Fibroblast of pulmonary artery (primary cell): ENCODE measurements at regions not wholly inside any gene's neighbourhood (a gene's known extent, or its start where the extent isn't known, plus 50 kb on each side); places are given as distances from the start of the nearest gene placed in this dataset.

Source experiments
- DNase-seq: peaks from one replicate; pipeline ENCODE4 v3.0.0-alpha.2; 2010; ENCODE audit warnings: low read depth
- H3K4me3 ChIP-seq: replicated peaks from 2 replicates; pipeline ENCODE4 v1.5.1; 2011; ENCODE audit warnings: low read depth, mild to moderate bottlenecking, control low read depth, low read length, moderate library complexity
- TF ChIP-seq, protein P1 (sequence below): IDR thresholded peaks from 2 replicates; pipeline ENCODE4 v1.5.1; 2011; ENCODE audit warnings: mild to moderate bottlenecking, control low read depth, low read length, inconsistent platforms; ENCODE audit errors: missing control alignments

DNA sequence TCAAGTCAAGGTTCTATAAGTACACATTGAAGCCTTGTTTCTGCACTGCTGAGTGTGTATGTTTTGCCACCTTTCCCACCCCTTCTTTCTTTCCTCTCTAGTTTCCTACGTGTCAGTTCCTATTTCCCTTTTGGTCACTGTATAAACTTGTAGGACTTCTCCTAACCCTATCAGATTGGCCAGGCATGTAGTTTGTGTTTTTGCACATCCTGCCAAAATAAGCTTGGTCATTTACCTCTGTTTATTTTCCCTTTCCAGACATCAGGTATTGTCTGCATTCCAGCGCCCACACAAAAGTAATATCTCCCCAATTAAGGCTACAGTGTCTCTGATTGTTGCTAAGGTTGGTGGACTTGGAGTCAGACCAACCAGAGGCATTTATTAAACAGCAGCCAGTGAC is 252.9 kb upstream of the MPDZ start:
- no peak for DNase-seq
- H3K4me3 ChIP-seq: no peak overlapping the region
- TF ChIP-seq, protein P1, sequence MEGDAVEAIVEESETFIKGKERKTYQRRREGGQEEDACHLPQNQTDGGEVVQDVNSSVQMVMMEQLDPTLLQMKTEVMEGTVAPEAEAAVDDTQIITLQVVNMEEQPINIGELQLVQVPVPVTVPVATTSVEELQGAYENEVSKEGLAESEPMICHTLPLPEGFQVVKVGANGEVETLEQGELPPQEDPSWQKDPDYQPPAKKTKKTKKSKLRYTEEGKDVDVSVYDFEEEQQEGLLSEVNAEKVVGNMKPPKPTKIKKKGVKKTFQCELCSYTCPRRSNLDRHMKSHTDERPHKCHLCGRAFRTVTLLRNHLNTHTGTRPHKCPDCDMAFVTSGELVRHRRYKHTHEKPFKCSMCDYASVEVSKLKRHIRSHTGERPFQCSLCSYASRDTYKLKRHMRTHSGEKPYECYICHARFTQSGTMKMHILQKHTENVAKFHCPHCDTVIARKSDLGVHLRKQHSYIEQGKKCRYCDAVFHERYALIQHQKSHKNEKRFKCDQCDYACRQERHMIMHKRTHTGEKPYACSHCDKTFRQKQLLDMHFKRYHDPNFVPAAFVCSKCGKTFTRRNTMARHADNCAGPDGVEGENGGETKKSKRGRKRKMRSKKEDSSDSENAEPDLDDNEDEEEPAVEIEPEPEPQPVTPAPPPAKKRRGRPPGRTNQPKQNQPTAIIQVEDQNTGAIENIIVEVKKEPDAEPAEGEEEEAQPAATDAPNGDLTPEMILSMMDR: no peak

DNA sequence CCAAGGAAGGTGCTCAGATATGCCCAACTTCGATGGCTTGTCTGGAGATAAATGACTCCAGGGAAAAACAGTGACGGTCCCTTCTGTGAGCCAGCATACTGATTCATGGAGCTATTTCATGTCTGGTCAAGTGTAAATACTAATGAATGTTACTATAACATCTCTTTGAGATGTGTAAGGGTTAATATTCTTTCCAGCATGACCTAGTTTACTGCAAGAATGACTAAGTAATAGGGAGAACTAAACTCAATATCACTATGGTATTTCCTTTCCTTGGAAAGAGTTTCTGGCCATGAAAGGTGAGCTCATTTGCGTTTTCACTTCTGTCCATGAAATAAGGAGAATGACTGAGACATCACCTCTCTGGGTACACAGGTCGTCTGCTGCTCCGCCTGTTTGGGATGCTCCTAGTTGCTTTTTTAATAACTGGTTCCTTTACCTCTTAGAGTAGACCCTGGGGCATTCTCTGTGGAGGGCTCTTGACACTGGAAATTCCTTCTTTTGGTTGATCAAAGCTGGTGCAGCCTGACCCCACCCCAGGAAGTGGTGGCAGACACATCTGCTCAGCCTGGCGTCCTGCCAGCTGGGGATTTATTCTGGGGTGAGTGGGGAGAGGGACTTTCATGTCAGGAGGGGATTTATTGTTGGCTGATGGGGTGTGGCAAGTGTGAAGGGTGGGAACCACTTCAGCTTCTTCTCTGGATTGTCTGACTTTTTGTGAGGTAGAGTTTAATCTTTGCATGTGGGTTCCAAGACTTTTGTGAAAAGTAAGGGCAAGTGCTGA is 250.0 kb upstream of the MPDZ start:
- no peak overlapping the region for H3K4me3 ChIP-seq
- TF ChIP-seq, protein P1: no peak
- no peak for DNase-seq

DNA sequence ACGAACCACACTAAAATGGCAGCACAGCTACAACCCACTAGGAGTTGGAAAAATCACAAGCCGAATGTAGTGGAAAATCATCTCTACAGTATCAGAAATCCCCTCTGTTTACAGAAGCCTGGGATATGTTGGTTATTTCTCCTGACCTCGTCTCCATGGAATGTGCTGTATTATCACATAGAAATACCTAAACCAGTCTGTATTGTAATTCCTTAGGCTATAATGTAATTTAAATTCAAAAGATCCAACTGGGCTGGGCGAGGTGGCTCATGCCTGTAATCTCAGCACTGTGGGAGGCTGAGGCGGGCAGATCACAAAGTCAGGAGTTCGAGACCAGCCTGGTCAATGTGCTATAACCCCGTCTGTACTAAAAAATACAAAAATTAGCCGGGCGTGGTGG is 244.8 kb upstream of the MPDZ start:
- no peak overlapping the region for H3K4me3 ChIP-seq
- TF ChIP-seq, protein P1: no peak
- peak; percentile 47 for DNase-seq

DNA sequence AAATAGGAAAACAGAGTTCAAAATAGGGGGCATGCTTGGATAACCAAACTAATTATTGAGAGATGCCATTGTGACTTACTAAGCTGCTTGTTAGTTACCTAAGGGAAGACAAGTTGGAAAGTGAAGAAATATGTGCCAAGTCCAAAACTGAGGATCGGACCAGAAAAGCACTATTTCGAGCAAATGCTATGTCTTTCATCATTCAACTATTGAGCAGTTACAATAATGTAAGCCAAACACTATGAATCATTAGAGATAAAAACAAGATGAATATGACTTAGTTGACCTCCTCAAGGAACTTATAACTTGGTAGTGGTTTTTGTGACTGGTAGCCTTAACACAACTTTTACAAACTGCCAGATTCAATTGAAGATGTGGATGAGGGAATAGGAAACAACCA is 240.6 kb upstream of the MPDZ start:
- no peak overlapping the region for H3K4me3 ChIP-seq
- TF ChIP-seq, protein P1: no peak
- DNase-seq: peak; percentile 56

DNA sequence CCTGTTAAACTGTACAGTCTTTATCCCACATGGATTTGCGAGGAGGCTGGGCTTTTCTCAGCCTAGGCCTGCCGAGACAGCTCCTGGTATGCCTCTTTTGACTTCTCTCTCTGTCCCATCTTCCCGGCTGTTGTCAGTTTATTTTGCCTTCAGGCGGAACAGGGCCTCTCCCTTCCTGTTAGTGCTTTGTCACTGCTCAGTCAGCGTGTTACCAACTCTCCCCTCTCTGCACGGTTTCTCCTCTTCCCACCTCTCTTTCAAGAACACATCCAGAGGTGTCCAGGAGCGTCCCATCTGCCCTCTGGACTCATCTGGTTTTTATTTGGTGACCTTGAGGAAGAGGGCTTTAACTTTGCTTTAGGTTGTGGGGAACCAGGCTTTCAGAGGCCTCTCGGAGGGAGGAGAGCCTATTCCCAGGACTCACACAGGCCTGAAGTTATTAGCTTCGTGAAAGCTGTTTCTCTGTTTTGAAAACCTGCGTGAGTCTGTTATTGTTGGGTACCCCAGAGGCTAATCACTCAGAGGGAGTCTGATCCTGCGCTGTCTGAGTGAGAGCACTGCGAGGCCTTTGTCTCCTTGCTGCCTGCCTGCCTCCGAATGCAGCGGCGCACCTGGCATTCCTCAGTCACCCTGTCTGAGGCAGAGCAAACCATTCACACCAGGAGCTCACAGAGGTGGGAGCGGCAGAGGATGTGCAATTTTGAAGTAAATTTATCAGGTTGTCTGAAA is 234.4 kb upstream of the MPDZ start:
- no peak overlapping the region for H3K4me3 ChIP-seq
- TF ChIP-seq, protein P1: no peak
- peak; percentile 26 for DNase-seq

DNA sequence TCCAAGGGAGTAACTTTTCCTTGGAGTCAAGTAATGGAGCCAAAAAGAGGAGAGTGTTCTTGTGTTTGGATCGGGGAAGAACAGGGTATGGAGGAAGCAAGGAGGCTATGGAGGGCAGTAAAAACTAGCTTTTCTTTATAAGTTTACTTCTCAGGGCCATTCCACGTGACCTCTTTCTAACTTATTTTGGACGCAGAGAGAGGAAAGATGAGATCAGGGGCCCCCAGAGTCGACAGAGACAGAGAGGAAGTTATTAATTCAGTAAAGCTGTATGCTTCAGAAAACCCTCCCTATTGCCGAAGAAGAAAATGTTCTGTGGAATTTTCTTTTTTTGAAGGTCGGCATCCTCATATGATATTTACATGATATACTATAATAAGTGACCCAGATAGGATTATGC is 233.8 kb upstream of the MPDZ start:
- DNase-seq: peak; percentile 15
- H3K4me3 ChIP-seq: no peak overlapping the region
- TF ChIP-seq, protein P1: no peak
